K562 (cell line): ENCODE measurements at regions not wholly inside any gene's neighbourhood (a gene's known extent, or its start where the extent isn't known, plus 50 kb on each side); places are given as distances from the start of the nearest gene placed in this dataset.
A peak's percentile ranks its signal among the peaks of the same experiment; 100 is the strongest.

ENCODE experiments used
- COPS2 ChIP-seq: fragments of 450-650 bp; conservative IDR thresholded peaks from 2 replicates; pipeline ENCODE4 v1.6.1; 2016; ENCODE audit warnings: mild to moderate bottlenecking, moderate library complexity
- CXXC5 ChIP-seq: fragments of 250-450 bp; sonication (Bioruptor Pico); IDR thresholded peaks from 2 replicates; pipeline ENCODE4 v1.8.0; 2022; ENCODE audit warnings: inconsistent platforms, mild to moderate bottlenecking, moderate library complexity
- EP400 ChIP-seq: fragments of 450-650 bp; IDR thresholded peaks from 2 replicates; pipeline ENCODE4 v1.6.1; 2017; ENCODE audit warnings: antibody characterized with exemption, mild to moderate bottlenecking, moderate library complexity
- EZH2 ChIP-seq: IDR thresholded peaks from 2 replicates; pipeline ENCODE4 v1.6.1; 2012; ENCODE audit warnings: low read depth, mild to moderate bottlenecking, inconsistent platforms, low read length, borderline replicate concordance
- HIVEP1 ChIP-seq: fragments of 250-450 bp; sonication (Bioruptor Pico); IDR thresholded peaks from 2 replicates; pipeline ENCODE4 v1.4.0; 2020; ENCODE audit warnings: mild to moderate bottlenecking
- ILK ChIP-seq: fragments of 450-650 bp; IDR thresholded peaks from 2 replicates; pipeline ENCODE4 v1.6.1; 2016; ENCODE audit warnings: missing genetic modification characterization, low read depth, mild to moderate bottlenecking, missing compliant biosample characterization, moderate library complexity, borderline replicate concordance
- KAT7 ChIP-seq: sonication (generic); formaldehyde crosslinking; IDR thresholded peaks from 2 replicates; pipeline ENCODE4 v1.8.0; 2022; ENCODE audit warnings: missing genetic modification reagents, mild to moderate bottlenecking, borderline replicate concordance
- MNT ChIP-seq, 2 experiments: fragments of 450-650 bp; conservative IDR thresholded peaks; 2 replicates each; pipeline ENCODE4 v1.6.1; 2017; ENCODE audit warnings: mild to moderate bottlenecking in 2 of 2, moderate library complexity in 2 of 2
- NR2C2 ChIP-seq, 2 experiments: fragments of 200-800 bp in 1 of 2; sonication (Bioruptor generic) in 1 of 2; sonication (generic) in 1 of 2; formaldehyde crosslinking in 1 of 2; IDR thresholded peaks; 2 replicates each; pipeline versions ENCODE4 v1.6.1 to v1.8.0; 2016 to 2022; ENCODE audit warnings: mild to moderate bottlenecking in 1 of 2, missing compliant biosample characterization in 1 of 2, missing genetic modification characterization in 1 of 2, missing genetic modification reagents in 1 of 2
- PTRF ChIP-seq: fragments of 450-650 bp; IDR thresholded peaks from 2 replicates; pipeline ENCODE4 v1.6.1; 2016; ENCODE audit warnings: mild to moderate bottlenecking, missing genetic modification characterization, missing compliant biosample characterization
- TSC22D4 ChIP-seq: fragments of 450-650 bp; IDR thresholded peaks from 2 replicates; pipeline ENCODE4 v1.6.1; 2016; ENCODE audit warnings: missing genetic modification characterization, missing biosample characterization, control low read depth
- ZKSCAN3 ChIP-seq: fragments of 250-450 bp; sonication (Bioruptor Pico); IDR thresholded peaks from 2 replicates; pipeline ENCODE4 v1.4.0; 2020
- ZNF639 ChIP-seq, 2 experiments: fragments of 200-800 bp in 1 of 2; sonication (Bioruptor generic) in 1 of 2; sonication (generic) in 1 of 2; formaldehyde crosslinking in 1 of 2; IDR thresholded peaks in 1 of 2; conservative IDR thresholded peaks in 1 of 2; 2 replicates each; pipeline versions ENCODE4 v1.5.0 to v1.6.1; 2016 to 2020; ENCODE audit warnings: missing compliant biosample characterization in 1 of 2, missing genetic modification characterization in 1 of 2, missing genetic modification reagents in 1 of 2
- ZNF644 ChIP-seq: fragments of 200-800 bp; sonication (Bioruptor generic); IDR thresholded peaks from 2 replicates; pipeline ENCODE4 v1.6.1; 2016; ENCODE audit warnings: low read depth, missing genetic modification characterization, missing compliant biosample characterization
- ZNF707 ChIP-seq: fragments of 250-450 bp; sonication (Bioruptor Pico); conservative IDR thresholded peaks from 2 replicates; pipeline ENCODE4 v1.8.0; 2022; ENCODE audit warnings: inconsistent platforms, mild to moderate bottlenecking, moderate library complexity
- TF ChIP-seq, protein P1 (sequence below): fragments of 250-450 bp; sonication (Bioruptor Pico); IDR thresholded peaks from 2 replicates; pipeline ENCODE4 v1.4.0; 2020
- TF ChIP-seq, protein P2 (sequence below): fragments of 450-650 bp; IDR thresholded peaks from 2 replicates; pipeline ENCODE4 v1.6.1; 2016; ENCODE audit warnings: borderline replicate concordance

DNA sequence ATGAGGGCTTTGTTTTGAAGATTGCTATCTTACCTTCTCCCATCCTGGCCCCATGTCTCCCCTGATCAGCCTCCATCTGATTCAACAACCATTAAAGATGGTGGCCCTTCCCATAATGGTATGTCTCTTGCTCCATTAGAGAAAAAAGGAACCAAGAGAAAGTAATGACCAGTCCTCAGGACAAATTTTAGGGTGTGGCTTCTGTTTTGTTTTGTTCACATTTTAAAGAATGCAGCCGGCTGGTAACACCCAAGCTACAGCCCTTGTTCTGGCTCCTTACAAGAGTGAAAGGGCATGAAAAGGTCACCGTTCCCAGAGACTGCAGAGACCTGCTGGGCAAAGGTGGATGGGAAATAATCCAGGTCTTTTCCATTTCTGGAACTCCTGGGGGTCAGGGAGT lies 287.9 kb upstream of the NEBL start (continued):
- 0 out of 4 replicates have a peak, but pooled peaks of 1 of the 2 experiments have one; percentile 37 for TF ChIP-seq ZNF639 (CRISPR knock-in tag; conservative IDR thresholded peaks at IDR 0.05 in 1 of 2, IDR thresholded peaks at IDR 0.05 in 1 of 2)
- peak; percentile 42; the same call in 1 of the 2 replicates for TF ChIP-seq PTRF (tag)
- peak; percentile 42; the same call in 1 of the 2 replicates for TF ChIP-seq HIVEP1
- no peak for TF ChIP-seq NR2C2 (CRISPR knock-in tag; IDR thresholded peaks at IDR 0.05)
- TF ChIP-seq NR2C2 (tag; IDR thresholded peaks at IDR 0.05): peak; percentile 41
- no peak for TF ChIP-seq ZKSCAN3
- TF ChIP-seq, protein P1, sequence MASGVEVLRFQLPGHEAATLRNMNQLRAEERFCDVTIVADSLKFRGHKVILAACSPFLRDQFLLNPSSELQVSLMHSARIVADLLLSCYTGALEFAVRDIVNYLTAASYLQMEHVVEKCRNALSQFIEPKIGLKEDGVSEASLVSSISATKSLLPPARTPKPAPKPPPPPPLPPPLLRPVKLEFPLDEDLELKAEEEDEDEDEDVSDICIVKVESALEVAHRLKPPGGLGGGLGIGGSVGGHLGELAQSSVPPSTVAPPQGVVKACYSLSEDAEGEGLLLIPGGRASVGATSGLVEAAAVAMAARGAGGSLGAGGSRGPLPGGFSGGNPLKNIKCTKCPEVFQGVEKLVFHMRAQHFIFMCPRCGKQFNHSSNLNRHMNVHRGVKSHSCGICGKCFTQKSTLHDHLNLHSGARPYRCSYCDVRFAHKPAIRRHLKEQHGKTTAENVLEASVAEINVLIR: 0 out of 2 replicates have a peak, but pooled peaks have one; percentile 17
- no peak for TF ChIP-seq ILK (tag)
- TF ChIP-seq, protein P2, sequence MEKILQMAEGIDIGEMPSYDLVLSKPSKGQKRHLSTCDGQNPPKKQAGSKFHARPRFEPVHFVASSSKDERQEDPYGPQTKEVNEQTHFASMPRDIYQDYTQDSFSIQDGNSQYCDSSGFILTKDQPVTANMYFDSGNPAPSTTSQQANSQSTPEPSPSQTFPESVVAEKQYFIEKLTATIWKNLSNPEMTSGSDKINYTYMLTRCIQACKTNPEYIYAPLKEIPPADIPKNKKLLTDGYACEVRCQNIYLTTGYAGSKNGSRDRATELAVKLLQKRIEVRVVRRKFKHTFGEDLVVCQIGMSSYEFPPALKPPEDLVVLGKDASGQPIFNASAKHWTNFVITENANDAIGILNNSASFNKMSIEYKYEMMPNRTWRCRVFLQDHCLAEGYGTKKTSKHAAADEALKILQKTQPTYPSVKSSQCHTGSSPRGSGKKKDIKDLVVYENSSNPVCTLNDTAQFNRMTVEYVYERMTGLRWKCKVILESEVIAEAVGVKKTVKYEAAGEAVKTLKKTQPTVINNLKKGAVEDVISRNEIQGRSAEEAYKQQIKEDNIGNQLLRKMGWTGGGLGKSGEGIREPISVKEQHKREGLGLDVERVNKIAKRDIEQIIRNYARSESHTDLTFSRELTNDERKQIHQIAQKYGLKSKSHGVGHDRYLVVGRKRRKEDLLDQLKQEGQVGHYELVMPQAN: no peak
- TF ChIP-seq ZNF644 (tag): peak; percentile 82
- peak; percentile 41; the same call in 1 of the 2 replicates for TF ChIP-seq CXXC5 (CRISPR knock-in tag)
- no peak for TF ChIP-seq MNT (conservative IDR thresholded peaks at IDR 0.05)
- TF ChIP-seq COPS2: no peak
- no peak for TF ChIP-seq TSC22D4
- no peak for TF ChIP-seq KAT7 (CRISPR knock-in tag)
- TF ChIP-seq EZH2: no peak
- 0 out of 2 replicates have a peak, but pooled peaks have one; percentile 28 for TF ChIP-seq EP400
- 0 out of 2 replicates have a peak, but pooled peaks have one; percentile 6 for TF ChIP-seq ZNF707
